Stomach (tissue), 8 donors: ENCODE measurements at regions not wholly inside any gene's neighbourhood (a gene's known extent, or its start where the extent isn't known, plus 50 kb on each side); places are given as distances from the start of the nearest gene placed in this dataset.
A peak's percentile ranks its signal among the peaks of the same experiment; 100 is the strongest.

Experiments used
- DNase-seq, 2 donors: peaks; one replicate each; pipeline versions ENCODE4 v3.0.0 to v3.0.0-alpha.2; 2013 to 2019
- H3K27ac ChIP-seq, 5 donors: fragments of 200-600 bp in 4 of 5; sonication (generic) in 4 of 5; one replicate each; pipeline ENCODE4 v1.5.1; 2013 to 2019; ENCODE audit warnings: mild to moderate bottlenecking in 1 of 5, moderate library complexity in 1 of 5
- H3K27me3 ChIP-seq, 3 donors: fragments of 200-600 bp; sonication (generic); one replicate each; pipeline ENCODE4 v1.5.1; 2017 to 2019; ENCODE audit warnings: mixed run types in 1 of 3
- H3K36me3 ChIP-seq, 4 donors: fragments of 200-600 bp; sonication (generic); 1 replicate in 3 of 4; 2 replicates in 1 of 4; pipeline ENCODE4 v1.5.1; 2016 to 2019
- H3K4me1 ChIP-seq, 4 donors: fragments of 200-600 bp; sonication (generic); one replicate each; pipeline ENCODE4 v1.5.1; 2016 to 2019
- H3K4me3 ChIP-seq, 4 donors: fragments of 200-600 bp; sonication (generic) in 3 of 4; one replicate each; pipeline ENCODE4 v1.5.1; 2016 to 2019; ENCODE audit warnings: mild to moderate bottlenecking in 1 of 4
- H3K9me3 ChIP-seq, 4 donors: fragments of 200-600 bp; sonication (generic); one replicate each; pipeline ENCODE4 v1.5.1; 2016 to 2019
- CTCF ChIP-seq, 7 experiments: fragments of 450-650 bp in 4 of 7; fragments of 200-600 bp in 3 of 7; sonication (generic) in 3 of 7; IDR thresholded peaks; one replicate each; pipeline ENCODE4 v1.5.1; 2016 to 2019; ENCODE audit warnings: antibody characterized with exemption in 7 of 7, control low read depth in 2 of 7, mild to moderate bottlenecking in 1 of 7
- EP300 ChIP-seq: sonication (generic); formaldehyde crosslinking; IDR thresholded peaks from one replicate; pipeline ENCODE4 v1.6.1; 2017; ENCODE audit warnings: antibody characterized with exemption
- POLR2A ChIP-seq, 4 donors: fragments of 450-650 bp; IDR thresholded peaks; one replicate each; pipeline ENCODE4 v1.6.1; 2016; ENCODE audit warnings: antibody characterized with exemption in 4 of 4, control low read depth in 2 of 4, mild to moderate bottlenecking in 1 of 4, moderate library complexity in 1 of 4
- POLR2AphosphoS5 ChIP-seq, 3 donors: sonication (generic); formaldehyde crosslinking; IDR thresholded peaks; one replicate each; pipeline ENCODE4 v1.6.1; 2016; ENCODE audit warnings: antibody characterized with exemption in 3 of 3
- WGBS, 5 donors: extraction: QIAGEN DNeasy Blood & Tissue Kit in 3 of 5; methylation state at CpG; one replicate each; pipeline versions ENCODE4 v1.1.5 to v1.1.7; 2013 to 2018; 5-methylcytosine and 5-hydroxymethylcytosine counted together
- intact Hi-C: fragments of 100-400 bp; cut with DNase I; formaldehyde crosslinking; loops from one replicate; pipeline ENCODE4 v1.15.1; 2023; ENCODE audit warnings: low total_unique reads
- donor health status: healthy with polysubstance abuse.
- donor health status: Bipolar disorder and iron deficiency.
- donor health status: healthy.

- H3K36me3 ChIP-seq: no peaks in the 10 kb centered on the region
- intact Hi-C loops: no loop called here
- H3K27ac ChIP-seq: no peak overlapping the region
- TF ChIP-seq EP300 (no peak), POLR2A (IDR thresholded peaks at IDR 0.05) (no peak), CTCF (IDR thresholded peaks at IDR 0.05) (no peak), POLR2AphosphoS5 (IDR thresholded peaks at IDR 0.05) (no peak)
- H3K4me3 ChIP-seq: no peak overlapping the region
- H3K27me3 ChIP-seq: no peaks in the 10 kb centered on the region
- DNase-seq: no peak
- H3K4me1 ChIP-seq: no peaks in the 10 kb centered on the region
- 48 to 59% (median 57%) methylated on average over 3 to 4 of the region's 4 CpGs for WGBS, 5 donors
- H3K9me3 ChIP-seq: peaks cover 0 to 8% (median 5%) of the 10 kb centered on the region in 4 donors
These were observed 159.4 kb downstream of the CEMIP2 start for GRCh38 chr9:71608825-71609447.

GRCh38 chr9:71608021-71608420 is 160.3 kb downstream of the CEMIP2 start:
- Histone ChIP-seq H3K27ac (no peak overlapping the region), H3K27me3 (no peaks in the 10 kb centered on the region), H3K4me3 (no peak overlapping the region), H3K36me3 (no peaks in the 10 kb centered on the region), H3K4me1 (no peaks in the 10 kb centered on the region), H3K9me3 (peaks cover 0 to 8% (median 5%) of the 10 kb centered on the region in 4 donors)
- TF ChIP-seq POLR2AphosphoS5 (IDR thresholded peaks at IDR 0.05) (no peak), CTCF (IDR thresholded peaks at IDR 0.05) (no peak), POLR2A (IDR thresholded peaks at IDR 0.05) (no peak), EP300 (no peak)
- intact Hi-C loops: no loop called here
- 76 to 87% (median 82%) methylated on average over 4 of the region's 4 CpGs for WGBS, 5 donors
- no peak for DNase-seq

- DNase-seq: no peak
- H3K27ac ChIP-seq: no peak overlapping the region
- no peaks in the 10 kb centered on the region for H3K4me1 ChIP-seq
- 70 to 83% (median 73%) methylated on average over 5 of the region's 5 CpGs for WGBS, 5 donors
- peaks cover 0 to 8% (median 5%) of the 10 kb centered on the region in 4 donors for H3K9me3 ChIP-seq
- TF ChIP-seq POLR2AphosphoS5 (IDR thresholded peaks at IDR 0.05) (no peak), CTCF (IDR thresholded peaks at IDR 0.05) (no peak), EP300 (no peak), POLR2A (IDR thresholded peaks at IDR 0.05) (no peak)
- no peak overlapping the region for H3K4me3 ChIP-seq
- no peaks in the 10 kb centered on the region for H3K36me3 ChIP-seq
- no peaks in the 10 kb centered on the region for H3K27me3 ChIP-seq
- intact Hi-C loops: no loop called here
These were observed 160.8 kb downstream of the CEMIP2 start for GRCh38 chr9:71607461-71607881.

- Histone ChIP-seq H3K9me3 (no peaks in the 10 kb centered on the region), H3K27ac (no peak overlapping the region), H3K27me3 (no peaks in the 10 kb centered on the region), H3K4me3 (no peak overlapping the region), H3K36me3 (no peaks in the 10 kb centered on the region), H3K4me1 (no peaks in the 10 kb centered on the region)
- peak; percentile 73 to 87 for DNase-seq
- WGBS, 5 donors: 58 to 61% (median 59%) methylated on average over 5 of the region's 5 CpGs
- intact Hi-C loops: no loop called here
- TF ChIP-seq POLR2AphosphoS5 (IDR thresholded peaks at IDR 0.05) (peak in 1 of 3 donors; percentile 53), POLR2A (IDR thresholded peaks at IDR 0.05) (no peak), EP300 (no peak), CTCF (IDR thresholded peaks at IDR 0.05) (peak in 5 of 7 experiments; percentile 43 to 72 (median 59))
These were observed 163.9 kb downstream of the CEMIP2 start for GRCh38 chr9:71604197-71605063.
